Neural cell (in vitro differentiated cells): ENCODE measurements at regions not wholly inside any gene's neighbourhood (a gene's known extent, or its start where the extent isn't known, plus 50 kb on each side); places are given as distances from the start of the nearest gene placed in this dataset.

Experiments used
- H2AFZ ChIP-seq: fragments of 200-600, 300-800 bp; sonication (generic), shearing (Covaris generic); 2 replicates; pipeline ENCODE4 v1.6.0; 2014; ENCODE audit warnings: low read depth, mild to moderate bottlenecking, antibody characterized with exemption, low read length, moderate library complexity
- H3F3A ChIP-seq: fragments of 200-600 bp; shearing (Covaris generic); 2 replicates; pipeline ENCODE4 v1.6.1; 2016; ENCODE audit warnings: mild to moderate bottlenecking, moderate library complexity, mixed read lengths, antibody characterized with exemption, low read length; ENCODE audit not compliant: insufficient read depth, poor library complexity, severe bottlenecking
- H3K27ac ChIP-seq: fragments of 200-600, 300-800 bp; sonication (generic), shearing (Covaris generic); 2 replicates; pipeline ENCODE4 v1.5.1; 2014; ENCODE audit warnings: mild to moderate bottlenecking, low read length, moderate library complexity
- H3K27me3 ChIP-seq: fragments of 300-800, 200-600 bp; sonication (generic), shearing (Covaris generic); 2 replicates; pipeline ENCODE4 v1.6.0; 2014; ENCODE audit warnings: mild to moderate bottlenecking, low read depth, low read length, moderate library complexity; ENCODE audit not compliant: insufficient read depth
- H3K36me3 ChIP-seq: fragments of 300-800, 200-600 bp; sonication (generic), shearing (Covaris generic); 2 replicates; pipeline ENCODE4 v1.5.1; 2014; ENCODE audit warnings: mild to moderate bottlenecking, antibody characterized with exemption, low read length, moderate library complexity; ENCODE audit not compliant: insufficient read depth
- H3K4me2 ChIP-seq: fragments of 300-800, 200-600 bp; sonication (generic), shearing (Covaris generic); 2 replicates; pipeline ENCODE4 v1.6.0; 2014; ENCODE audit warnings: mild to moderate bottlenecking, low read length
- H3K4me3 ChIP-seq: fragments of 300-800, 200-600 bp; sonication (generic), shearing (Covaris generic); 2 replicates; pipeline ENCODE4 v1.5.1; 2014; ENCODE audit warnings: mild to moderate bottlenecking, low read length, moderate library complexity
- H3K79me2 ChIP-seq: fragments of 200-600 bp; shearing (Covaris generic); replicated peaks from 2 replicates; pipeline ENCODE4 v1.6.0; 2014; ENCODE audit warnings: mild to moderate bottlenecking, low read length, moderate library complexity; ENCODE audit not compliant: insufficient read depth
- H3K9ac ChIP-seq: fragments of 300-800, 200-600 bp; sonication (generic), shearing (Covaris generic); 2 replicates; pipeline ENCODE4 v1.6.1; 2016; ENCODE audit warnings: mild to moderate bottlenecking, low read length, mixed read lengths
- H3K9me2 ChIP-seq: fragments of 200-600 bp; shearing (Covaris generic); 2 replicates; pipeline ENCODE4 v1.6.1; 2016; ENCODE audit warnings: mild to moderate bottlenecking, low read length, mixed read lengths; ENCODE audit not compliant: insufficient read depth
- H3K9me3 ChIP-seq: fragments of 200-600, 300-800 bp; sonication (generic), shearing (Covaris generic); 2 replicates; pipeline ENCODE4 v1.6.1; 2016; ENCODE audit warnings: mild to moderate bottlenecking, mixed run types, low read length, moderate library complexity, mixed read lengths
- H4K20me1 ChIP-seq: fragments of 200-600 bp; shearing (Covaris generic); 2 replicates; pipeline ENCODE4 v1.6.1; 2016; ENCODE audit warnings: mild to moderate bottlenecking, mixed run types; ENCODE audit not compliant: insufficient read depth
- CTCF ChIP-seq: fragments of 450-650 bp; IDR thresholded peaks from 2 replicates; pipeline ENCODE4 v1.5.1; 2014; ENCODE audit warnings: antibody characterized with exemption, mild to moderate bottlenecking, moderate library complexity; ENCODE audit not compliant: poor library complexity, severe bottlenecking
- EP300 ChIP-seq: fragments of 450-650 bp; conservative IDR thresholded peaks from 2 replicates; pipeline ENCODE4 v1.6.1; 2014; ENCODE audit warnings: antibody characterized with exemption, mild to moderate bottlenecking, moderate library complexity; ENCODE audit not compliant: poor library complexity, severe bottlenecking
- EZH2 ChIP-seq: fragments of 200-600, 300-800 bp; shearing (Covaris generic), sonication (generic); IDR thresholded peaks from 2 replicates; pipeline ENCODE4 v1.6.1; 2014; ENCODE audit warnings: antibody characterized with exemption, low read length, borderline replicate concordance, mild to moderate bottlenecking; ENCODE audit not compliant: insufficient read depth, poor library complexity, severe bottlenecking
- MXI1 ChIP-seq: fragments of 450-650 bp; conservative IDR thresholded peaks from 2 replicates; pipeline ENCODE4 v1.6.1; 2014; ENCODE audit warnings: antibody characterized with exemption, mild to moderate bottlenecking; ENCODE audit not compliant: poor library complexity, severe bottlenecking
- POLR2AphosphoS5 ChIP-seq: IDR thresholded peaks from 2 replicates; pipeline ENCODE4 v1.6.1; 2012
- RAD21 ChIP-seq: fragments of 450-650 bp; conservative IDR thresholded peaks from 2 replicates; pipeline ENCODE4 v1.6.1; 2014; ENCODE audit warnings: antibody characterized with exemption, mild to moderate bottlenecking, moderate library complexity
- REST ChIP-seq: IDR thresholded peaks from 2 replicates; pipeline ENCODE4 v1.6.1; 2012; ENCODE audit warnings: borderline replicate concordance
- SMC3 ChIP-seq: fragments of 450-650 bp; conservative IDR thresholded peaks from 2 replicates; pipeline ENCODE4 v1.6.1; 2014; ENCODE audit warnings: antibody characterized with exemption, mild to moderate bottlenecking, moderate library complexity; ENCODE audit not compliant: poor library complexity
- TAF1 ChIP-seq: IDR thresholded peaks from 2 replicates; pipeline ENCODE4 v1.6.1; 2012; ENCODE audit warnings: low read depth

DNA sequence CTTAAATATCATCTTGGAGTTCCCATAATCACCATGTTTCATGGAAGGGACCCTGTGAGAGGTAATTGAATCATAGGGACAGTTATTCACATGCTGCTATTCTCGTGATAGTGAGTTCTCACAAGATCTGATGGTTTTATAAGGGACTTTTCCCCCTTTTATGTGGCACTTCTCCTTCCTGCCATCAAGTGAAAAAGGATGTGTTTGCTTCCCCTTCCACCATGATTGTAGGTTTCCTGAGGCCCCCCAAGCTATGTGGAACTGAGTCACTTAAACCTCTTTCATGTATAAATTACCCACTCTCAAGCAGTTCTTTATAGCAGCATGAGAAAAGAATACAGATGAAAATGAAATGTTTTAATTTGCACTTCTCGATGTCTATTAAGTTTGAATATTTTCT is 112.0 kb downstream of the ZNF648 start:
- no peak for TF ChIP-seq POLR2AphosphoS5
- TF ChIP-seq MXI1: no peak
- TF ChIP-seq REST: no peak
- no peak for TF ChIP-seq EZH2
- TF ChIP-seq SMC3: no peak
- TF ChIP-seq RAD21: no peak
- Histone ChIP-seq H3K9ac (no peak overlapping the region), H3K79me2 (no peaks in the 10 kb centered on the region), H2AFZ (no peak overlapping the region), H3K4me2 (no peak overlapping the region), H4K20me1 (no peaks in the 10 kb centered on the region), H3K9me3 (no peaks in the 10 kb centered on the region), H3K27me3 (no peaks in the 10 kb centered on the region), H3K9me2 (no peaks in the 10 kb centered on the region), H3F3A (no peaks in the 10 kb centered on the region), H3K4me3 (no peak overlapping the region), H3K27ac (no peak overlapping the region), H3K36me3 (no peaks in the 10 kb centered on the region)

GRCh38 chr1:181948372-181948771 is 113.1 kb downstream of the ZNF648 start:
- H3K36me3 ChIP-seq: no peaks in the 10 kb centered on the region
- H3K79me2 ChIP-seq: no peaks in the 10 kb centered on the region
- H3K4me2 ChIP-seq: no peak overlapping the region
- no peaks in the 10 kb centered on the region for H3K9me3 ChIP-seq
- H3K9me2 ChIP-seq: no peaks in the 10 kb centered on the region
- H4K20me1 ChIP-seq: no peaks in the 10 kb centered on the region
- TF ChIP-seq MXI1 (no peak), CTCF (no peak), POLR2AphosphoS5 (no peak), REST (no peak), EP300 (no peak), EZH2 (no peak), TAF1 (no peak), RAD21 (no peak), SMC3 (no peak)
- H2AFZ ChIP-seq: no peak overlapping the region
- no peak overlapping the region for H3K9ac ChIP-seq
- H3K27me3 ChIP-seq: no peaks in the 10 kb centered on the region
- no peaks in the 10 kb centered on the region for H3F3A ChIP-seq
- H3K27ac ChIP-seq: no peak overlapping the region
- H3K4me3 ChIP-seq: no peak overlapping the region
